ENCODE measurements at regions not wholly inside any gene's neighbourhood (a gene's known extent, or its start where the extent isn't known, plus 50 kb on each side); places are given as distances from the start of the nearest gene placed in this dataset.

DNA sequence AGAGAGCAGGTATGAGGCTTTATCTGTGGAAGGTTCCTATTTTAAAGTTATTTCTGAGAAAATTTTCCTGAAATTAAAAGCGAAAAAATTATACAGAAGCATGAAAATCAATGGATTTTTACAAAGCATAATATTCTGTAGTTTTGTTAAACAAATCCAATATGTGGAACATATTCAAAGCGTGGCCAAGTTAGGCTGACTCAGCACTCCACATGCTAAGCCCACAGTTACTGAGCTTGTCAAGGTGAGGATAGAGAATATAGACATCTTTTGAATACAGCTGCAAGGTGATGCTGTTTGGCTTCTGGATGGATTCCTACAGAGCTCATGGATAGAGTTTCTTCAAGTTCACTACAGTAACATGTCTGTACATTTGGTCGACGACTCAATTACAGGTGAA is 302.5 kb downstream of the C3orf38 start:
- TF ChIP-seq EGR1 (IDR thresholded peaks at IDR 0.05) = no peak
- no peak for TF ChIP-seq TAF1 (IDR thresholded peaks at IDR 0.05; ENCODE audit: low read depth)
- TF ChIP-seq, protein P1, sequence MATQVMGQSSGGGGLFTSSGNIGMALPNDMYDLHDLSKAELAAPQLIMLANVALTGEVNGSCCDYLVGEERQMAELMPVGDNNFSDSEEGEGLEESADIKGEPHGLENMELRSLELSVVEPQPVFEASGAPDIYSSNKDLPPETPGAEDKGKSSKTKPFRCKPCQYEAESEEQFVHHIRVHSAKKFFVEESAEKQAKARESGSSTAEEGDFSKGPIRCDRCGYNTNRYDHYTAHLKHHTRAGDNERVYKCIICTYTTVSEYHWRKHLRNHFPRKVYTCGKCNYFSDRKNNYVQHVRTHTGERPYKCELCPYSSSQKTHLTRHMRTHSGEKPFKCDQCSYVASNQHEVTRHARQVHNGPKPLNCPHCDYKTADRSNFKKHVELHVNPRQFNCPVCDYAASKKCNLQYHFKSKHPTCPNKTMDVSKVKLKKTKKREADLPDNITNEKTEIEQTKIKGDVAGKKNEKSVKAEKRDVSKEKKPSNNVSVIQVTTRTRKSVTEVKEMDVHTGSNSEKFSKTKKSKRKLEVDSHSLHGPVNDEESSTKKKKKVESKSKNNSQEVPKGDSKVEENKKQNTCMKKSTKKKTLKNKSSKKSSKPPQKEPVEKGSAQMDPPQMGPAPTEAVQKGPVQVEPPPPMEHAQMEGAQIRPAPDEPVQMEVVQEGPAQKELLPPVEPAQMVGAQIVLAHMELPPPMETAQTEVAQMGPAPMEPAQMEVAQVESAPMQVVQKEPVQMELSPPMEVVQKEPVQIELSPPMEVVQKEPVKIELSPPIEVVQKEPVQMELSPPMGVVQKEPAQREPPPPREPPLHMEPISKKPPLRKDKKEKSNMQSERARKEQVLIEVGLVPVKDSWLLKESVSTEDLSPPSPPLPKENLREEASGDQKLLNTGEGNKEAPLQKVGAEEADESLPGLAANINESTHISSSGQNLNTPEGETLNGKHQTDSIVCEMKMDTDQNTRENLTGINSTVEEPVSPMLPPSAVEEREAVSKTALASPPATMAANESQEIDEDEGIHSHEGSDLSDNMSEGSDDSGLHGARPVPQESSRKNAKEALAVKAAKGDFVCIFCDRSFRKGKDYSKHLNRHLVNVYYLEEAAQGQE (IDR thresholded peaks at IDR 0.05; ENCODE audit: low read depth) = no peak
- TF ChIP-seq TCF12 (IDR thresholded peaks at IDR 0.05; ENCODE audit: low read depth) = no peak
- TF ChIP-seq, protein P2, sequence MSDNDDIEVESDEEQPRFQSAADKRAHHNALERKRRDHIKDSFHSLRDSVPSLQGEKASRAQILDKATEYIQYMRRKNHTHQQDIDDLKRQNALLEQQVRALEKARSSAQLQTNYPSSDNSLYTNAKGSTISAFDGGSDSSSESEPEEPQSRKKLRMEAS (IDR thresholded peaks at IDR 0.05) = no peak

DNA sequence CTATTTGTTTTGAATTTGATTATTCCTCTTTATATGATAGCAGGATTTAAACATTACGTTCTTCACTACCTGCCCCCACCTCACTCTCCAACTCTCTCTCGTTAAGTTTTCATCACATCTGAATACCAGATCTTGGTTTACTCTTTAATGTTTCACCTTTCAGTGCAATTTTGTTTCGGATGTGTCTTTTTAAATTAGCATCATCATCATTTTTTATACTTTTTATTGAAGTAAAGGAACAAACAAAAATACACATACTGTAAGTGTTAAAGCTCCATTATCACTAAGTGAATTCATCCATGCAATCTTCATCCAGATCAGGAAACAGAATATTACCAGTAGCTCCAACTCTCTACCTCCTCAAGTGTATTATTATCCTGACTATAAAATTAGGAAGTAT is 310.6 kb downstream of the C3orf38 start:
- TF ChIP-seq EP300 (IDR thresholded peaks at IDR 0.05; ENCODE audit: borderline replicate concordance) (no peak), TEAD4 (IDR thresholded peaks at IDR 0.05) (no peak), CREB1 (IDR thresholded peaks at IDR 0.05; ENCODE audit: low read depth) (no peak), TAF1 (IDR thresholded peaks at IDR 0.05; ENCODE audit: low read depth) (no peak), CEBPB (IDR thresholded peaks at IDR 0.05) (no peak), TCF12 (IDR thresholded peaks at IDR 0.05; ENCODE audit: low read depth) (no peak), NFIC (IDR thresholded peaks at IDR 0.05) (no peak), ZBTB7A (IDR thresholded peaks at IDR 0.05; ENCODE audit: low read depth) (no peak), YY1 (IDR thresholded peaks at IDR 0.05; ENCODE audit: low read depth) (no peak), FOXM1 (IDR thresholded peaks at IDR 0.05; ENCODE audit: borderline replicate concordance, low read depth) (no peak)
- TF ChIP-seq, protein P3, sequence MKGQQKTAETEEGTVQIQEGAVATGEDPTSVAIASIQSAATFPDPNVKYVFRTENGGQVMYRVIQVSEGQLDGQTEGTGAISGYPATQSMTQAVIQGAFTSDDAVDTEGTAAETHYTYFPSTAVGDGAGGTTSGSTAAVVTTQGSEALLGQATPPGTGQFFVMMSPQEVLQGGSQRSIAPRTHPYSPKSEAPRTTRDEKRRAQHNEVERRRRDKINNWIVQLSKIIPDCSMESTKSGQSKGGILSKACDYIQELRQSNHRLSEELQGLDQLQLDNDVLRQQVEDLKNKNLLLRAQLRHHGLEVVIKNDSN (IDR thresholded peaks at IDR 0.05) = no peak
- TF ChIP-seq, protein P1 (IDR thresholded peaks at IDR 0.05; ENCODE audit: low read depth) = no peak
- TF ChIP-seq, protein P2 (IDR thresholded peaks at IDR 0.05) = no peak

DNA sequence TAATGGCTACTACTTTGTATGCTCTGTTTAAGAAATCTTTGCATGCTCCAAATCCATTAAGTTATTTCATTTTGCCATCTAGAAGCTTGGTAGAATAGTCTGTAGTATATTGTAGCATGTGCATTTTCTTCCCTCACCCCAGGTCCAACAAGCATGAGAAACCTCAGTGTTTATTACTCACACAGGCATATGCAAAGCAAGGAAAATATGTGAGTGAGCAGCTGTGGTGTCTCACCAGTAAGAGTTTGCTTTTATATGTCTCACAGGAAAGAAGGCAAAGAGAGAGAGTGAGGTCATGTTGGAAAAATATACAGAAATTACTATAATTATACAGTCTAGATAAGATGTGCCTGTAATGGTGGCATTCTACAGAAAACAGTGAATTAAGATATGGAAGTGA is 312.5 kb downstream of the C3orf38 start:
- TF ChIP-seq, protein P2 (IDR thresholded peaks at IDR 0.05) = no peak
- TF ChIP-seq NFIC (IDR thresholded peaks at IDR 0.05) = no peak
- TF ChIP-seq EGR1 (IDR thresholded peaks at IDR 0.05) = no peak
- no peak for TF ChIP-seq CEBPB (IDR thresholded peaks at IDR 0.05)
- no peak for TF ChIP-seq YY1 (IDR thresholded peaks at IDR 0.05; ENCODE audit: low read depth)
- TF ChIP-seq TAF1 (IDR thresholded peaks at IDR 0.05; ENCODE audit: low read depth) = no peak
- TF ChIP-seq TCF12 (IDR thresholded peaks at IDR 0.05; ENCODE audit: low read depth) = no peak
- no peak for TF ChIP-seq FOXM1 (IDR thresholded peaks at IDR 0.05; ENCODE audit: borderline replicate concordance, low read depth)
- no peak for TF ChIP-seq EP300 (IDR thresholded peaks at IDR 0.05; ENCODE audit: borderline replicate concordance)
- TF ChIP-seq, protein P1 (IDR thresholded peaks at IDR 0.05; ENCODE audit: low read depth) = no peak
- no peak for TF ChIP-seq CREB1 (IDR thresholded peaks at IDR 0.05; ENCODE audit: low read depth)
- no peak for TF ChIP-seq RAD21 (IDR thresholded peaks at IDR 0.05; ENCODE audit: low read depth)

DNA sequence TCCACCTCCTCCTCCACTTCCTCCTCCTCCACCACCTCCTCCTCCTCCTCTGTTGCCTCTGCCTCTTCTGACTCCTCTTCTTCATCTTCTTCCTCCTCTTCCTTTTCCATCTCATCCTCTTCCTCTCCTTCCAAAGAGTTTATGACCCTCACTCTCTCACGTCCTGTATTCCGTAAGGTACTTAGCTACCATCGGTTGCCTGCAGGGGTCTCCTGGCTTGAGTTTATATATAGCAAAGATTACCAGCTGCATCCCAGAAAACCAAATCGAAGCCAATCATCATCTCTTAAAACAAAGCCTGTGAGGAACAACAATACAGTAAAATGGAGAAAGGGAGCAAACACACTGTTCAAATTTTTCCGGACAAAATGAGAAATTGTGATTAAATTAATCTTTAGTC is 317.4 kb downstream of the C3orf38 start:
- TF ChIP-seq CREB1 (IDR thresholded peaks at IDR 0.05; ENCODE audit: low read depth) (no peak), YY1 (IDR thresholded peaks at IDR 0.05; ENCODE audit: low read depth) (no peak), EGR1 (IDR thresholded peaks at IDR 0.05) (no peak), FOXM1 (IDR thresholded peaks at IDR 0.05; ENCODE audit: borderline replicate concordance, low read depth) (no peak), TEAD4 (IDR thresholded peaks at IDR 0.05) (no peak), RAD21 (IDR thresholded peaks at IDR 0.05; ENCODE audit: low read depth) (no peak), TCF12 (IDR thresholded peaks at IDR 0.05; ENCODE audit: low read depth) (no peak), CEBPB (IDR thresholded peaks at IDR 0.05) (no peak), NFIC (IDR thresholded peaks at IDR 0.05) (no peak), TAF1 (IDR thresholded peaks at IDR 0.05; ENCODE audit: low read depth) (no peak), ZBTB7A (IDR thresholded peaks at IDR 0.05; ENCODE audit: low read depth) (no peak), EP300 (IDR thresholded peaks at IDR 0.05; ENCODE audit: borderline replicate concordance) (no peak)
- TF ChIP-seq, protein P2 (IDR thresholded peaks at IDR 0.05) = no peak
- TF ChIP-seq, protein P3 (IDR thresholded peaks at IDR 0.05) = no peak
- TF ChIP-seq, protein P1 (IDR thresholded peaks at IDR 0.05; ENCODE audit: low read depth) = no peak
